Thoracic aorta (tissue), 2 donors: ENCODE measurements at regions not wholly inside any gene's neighbourhood (a gene's known extent, or its start where the extent isn't known, plus 50 kb on each side); places are given as distances from the start of the nearest gene placed in this dataset.

ENCODE experiments used
- ATAC-seq: fragments of 150-250 bp; one replicate; pipeline ENCODE4 v1.8.0; 2017; ENCODE audit warnings: low read depth; ENCODE audit not compliant: insufficient number of reproducible peaks, low FRiP score
- DNase-seq: peaks from one replicate; pipeline ENCODE4 v3.0.0-alpha.2; 2020; ENCODE audit warnings: low spot score
- H3K27ac ChIP-seq, 2 donors: fragments of 200-600 bp; sonication (generic); 1 replicate in 1 of 2; 2 replicates in 1 of 2; pipeline ENCODE4 v1.5.1; 2016; ENCODE audit warnings: mild to moderate bottlenecking in 2 of 2, moderate library complexity in 2 of 2
- H3K27me3 ChIP-seq: fragments of 200-600 bp; sonication (generic); replicated peaks from 2 replicates; pipeline ENCODE4 v1.6.0; 2016; ENCODE audit warnings: mild to moderate bottlenecking; ENCODE audit not compliant: insufficient read depth
- H3K36me3 ChIP-seq: fragments of 200-600 bp; sonication (generic); one replicate; pipeline ENCODE4 v1.5.1; 2016
- H3K4me1 ChIP-seq, 2 donors: fragments of 200-600 bp; sonication (generic); 1 replicate in 1 of 2; 2 replicates in 1 of 2; pipeline versions ENCODE4 v1.5.1 to v1.6.0; 2016; ENCODE audit warnings: low read depth in 2 of 2, mild to moderate bottlenecking in 1 of 2; ENCODE audit not compliant: control insufficient read depth in 1 of 2
- H3K4me3 ChIP-seq: fragments of 200-600 bp; sonication (generic); 2 replicates; pipeline ENCODE4 v1.5.1; 2016; ENCODE audit warnings: mild to moderate bottlenecking
- H3K9me3 ChIP-seq: fragments of 200-600 bp; sonication (generic); 2 replicates; pipeline ENCODE4 v1.5.1; 2016
- CTCF ChIP-seq: fragments of 200-600 bp; sonication (generic); IDR thresholded peaks from one replicate; pipeline ENCODE4 v1.5.1; 2019; ENCODE audit warnings: antibody characterized with exemption

- Histone ChIP-seq H3K4me1 (no peaks in the 10 kb centered on the region), H3K27me3 (no peaks in the 10 kb centered on the region), H3K4me3 (no peak overlapping the region), H3K27ac (no peak overlapping the region), H3K36me3 (no peaks in the 10 kb centered on the region), H3K9me3 (no peaks in the 10 kb centered on the region)
- no peak for DNase-seq
- no peak for TF ChIP-seq CTCF
- ATAC-seq, result no peak
Measured at GRCh38 chr10:81386817-81387216, 488.2 kb upstream of the NRG3 start.

GRCh38 chr10:81403451-81403850 is 471.5 kb upstream of the NRG3 start:
- Histone ChIP-seq H3K27me3 (no peaks in the 10 kb centered on the region), H3K9me3 (no peaks in the 10 kb centered on the region), H3K4me1 (no peaks in the 10 kb centered on the region), H3K4me3 (no peak overlapping the region), H3K36me3 (no peaks in the 10 kb centered on the region), H3K27ac (no peak overlapping the region)
- ATAC-seq, result no peak
- DNase-seq, result no peak
- TF ChIP-seq CTCF, result no peak

GRCh38 chr10:81405399-81405798 is 469.6 kb upstream of the NRG3 start:
- no peak overlapping the region for H3K27ac ChIP-seq
- no peak for DNase-seq
- H3K27me3 ChIP-seq, result no peaks in the 10 kb centered on the region
- no peak for ATAC-seq
- H3K4me1 ChIP-seq, result no peaks in the 10 kb centered on the region
- H3K9me3 ChIP-seq, result no peaks in the 10 kb centered on the region
- no peak overlapping the region for H3K4me3 ChIP-seq
- no peaks in the 10 kb centered on the region for H3K36me3 ChIP-seq
- TF ChIP-seq CTCF, result no peak

- no peak for ATAC-seq
Measured at GRCh38 chr10:81414038-81414437, 461.0 kb upstream of the NRG3 start.

GRCh38 chr10:81426722-81427121 is 448.3 kb upstream of the NRG3 start:
- no peak overlapping the region for H3K27ac ChIP-seq
- no peaks in the 10 kb centered on the region for H3K27me3 ChIP-seq
- TF ChIP-seq CTCF, result no peak
- no peaks in the 10 kb centered on the region for H3K9me3 ChIP-seq
- DNase-seq (no peak), ATAC-seq (no peak)
- H3K4me3 ChIP-seq, result no peak overlapping the region
- H3K36me3 ChIP-seq, result no peaks in the 10 kb centered on the region
- H3K4me1 ChIP-seq, result no peaks in the 10 kb centered on the region

More at GRCh38 chr10:81414038-81414437, 461.0 kb upstream of the NRG3 start:
- Histone ChIP-seq H3K27ac (no peak overlapping the region), H3K27me3 (no peaks in the 10 kb centered on the region), H3K9me3 (no peaks in the 10 kb centered on the region), H3K4me1 (no peaks in the 10 kb centered on the region), H3K4me3 (no peak overlapping the region), H3K36me3 (no peaks in the 10 kb centered on the region)
- TF ChIP-seq CTCF, result no peak
- no peak for DNase-seq
